PC-9 (cell line): ENCODE measurements at regions not wholly inside any gene's neighbourhood (a gene's known extent, or its start where the extent isn't known, plus 50 kb on each side); places are given as distances from the start of the nearest gene placed in this dataset.

Experiments used
- BruUV-seq: library from RNA; stranded (reverse); fragments of 400-500 nt; replicated peaks from 2 replicates; lab custom pipeline; 2021; lab: Mats Ljungman, UMichigan
- CTCF ChIA-PET: fragments of 300-600 bp; sonication (Branson Sonifier 250); formaldehyde crosslinking; loops from one replicate; lab custom pipeline; 2022; ENCODE audit warnings: antibody characterized with exemption; lab: Charles Lee
- POLR2A ChIA-PET: fragments of 300-600 bp; sonication (Branson Sonifier 250); formaldehyde crosslinking; loops from one replicate; lab custom pipeline; 2022; ENCODE audit warnings: antibody characterized with exemption; ENCODE audit not compliant: unreplicated experiment; lab: Charles Lee
- DNase-seq, 2 experiments: peaks; one replicate each; pipeline versions ENCODE4 v3.0.0 to v3.0.0-alpha.2; 2015 to 2022; ENCODE audit warnings: mixed read lengths in 1 of 2
- H2AFZ ChIP-seq: fragments of 200-600 bp; sonication (generic); 2 replicates; pipeline ENCODE4 v1.8.1; 2017; ENCODE audit warnings: antibody characterized with exemption
- H3F3A ChIP-seq: fragments of 200-600 bp; sonication (generic); 2 replicates; pipeline ENCODE4 v1.8.1; 2017; ENCODE audit warnings: antibody characterized with exemption, mild to moderate bottlenecking, low read depth; ENCODE audit not compliant: insufficient read depth
- H3K27ac ChIP-seq: fragments of 200-600 bp; sonication (generic); 2 replicates; pipeline ENCODE4 v1.6.1; 2016; ENCODE audit warnings: mixed run types
- H3K27me3 ChIP-seq: fragments of 200-600 bp; sonication (generic); 2 replicates; pipeline ENCODE4 v1.6.1; 2016; ENCODE audit warnings: low read depth, mixed run types; ENCODE audit not compliant: insufficient read depth
- H3K36me3 ChIP-seq: fragments of 200-600 bp; sonication (generic); 2 replicates; pipeline ENCODE4 v1.6.1; 2016; ENCODE audit warnings: low read depth, mixed run types
- H3K4me1 ChIP-seq: fragments of 200-600 bp; sonication (generic); replicated peaks from 2 replicates; pipeline ENCODE4 v1.6.1; 2016; ENCODE audit warnings: mixed run types; ENCODE audit not compliant: insufficient read depth
- H3K4me2 ChIP-seq: fragments of 200-600 bp; sonication (generic); 2 replicates; pipeline ENCODE4 v1.6.1; 2017; ENCODE audit warnings: mixed run types
- H3K4me3 ChIP-seq: fragments of 200-600 bp; sonication (generic); 2 replicates; pipeline ENCODE4 v1.6.1; 2016; ENCODE audit warnings: mixed run types
- H3K79me2 ChIP-seq: fragments of 200-600 bp; sonication (generic); 2 replicates; pipeline ENCODE4 v1.6.1; 2017; ENCODE audit warnings: low read depth, mixed run types
- H3K9me2 ChIP-seq: fragments of 200-600 bp; sonication (generic); 2 replicates; pipeline ENCODE4 v1.8.1; 2017; ENCODE audit warnings: mild to moderate bottlenecking; ENCODE audit not compliant: insufficient read depth
- H3K9me3 ChIP-seq: fragments of 200-600 bp; sonication (generic); 2 replicates; pipeline ENCODE4 v1.8.1; 2016; ENCODE audit warnings: low read depth; ENCODE audit not compliant: insufficient read depth
- H4K20me1 ChIP-seq: fragments of 200-600 bp; sonication (generic); 2 replicates; pipeline ENCODE4 v1.8.1; 2017; ENCODE audit not compliant: insufficient read depth
- CTCF ChIP-seq: fragments of 200-600 bp; sonication (generic); conservative IDR thresholded peaks from 2 replicates; pipeline ENCODE4 v1.6.1; 2017; ENCODE audit warnings: mixed run types, antibody characterized with exemption, mild to moderate bottlenecking, moderate library complexity
- EZH2 ChIP-seq: fragments of 200-600 bp; sonication (generic); IDR thresholded peaks from 2 replicates; pipeline ENCODE4 v1.8.0; 2017; ENCODE audit warnings: antibody characterized with exemption, low read depth
- intact Hi-C: fragments of 100-400 bp; cut with micrococcal nuclease; formaldehyde crosslinking; loops from one replicate; pipeline ENCODE4 v1.10.0; 2022; ENCODE audit not compliant: unreplicated experiment

GRCh38 chr18:39966275-39966674 is 1988.8 kb upstream of the PIK3C3 start:
- H4K20me1 ChIP-seq: no peaks in the 10 kb centered on the region
- no peak overlapping the region for H3K27ac ChIP-seq
- ChIA-PET CTCF (no interaction called here), POLR2A (no interaction called here)
- no peak overlapping the region for H3K4me2 ChIP-seq
- no peaks in the 10 kb centered on the region for H3K36me3 ChIP-seq
- TF ChIP-seq EZH2: no peak
- peak; percentile 45; the same call in 1 of the 2 replicates for TF ChIP-seq CTCF
- no peak for DNase-seq
- H3K9me3 ChIP-seq: no peaks in the 10 kb centered on the region
- no peaks in the 10 kb centered on the region for H3K27me3 ChIP-seq
- H3K79me2 ChIP-seq: no peaks in the 10 kb centered on the region
- H3K9me2 ChIP-seq: no peaks in the 10 kb centered on the region
- H3F3A ChIP-seq: no peaks in the 10 kb centered on the region
- no peak overlapping the region for H3K4me3 ChIP-seq
- no peak overlapping the region for H2AFZ ChIP-seq
- intact Hi-C loops: no loop called here
- BruUV-seq: no TSS peak
- H3K4me1 ChIP-seq: no peaks in the 10 kb centered on the region

DNA sequence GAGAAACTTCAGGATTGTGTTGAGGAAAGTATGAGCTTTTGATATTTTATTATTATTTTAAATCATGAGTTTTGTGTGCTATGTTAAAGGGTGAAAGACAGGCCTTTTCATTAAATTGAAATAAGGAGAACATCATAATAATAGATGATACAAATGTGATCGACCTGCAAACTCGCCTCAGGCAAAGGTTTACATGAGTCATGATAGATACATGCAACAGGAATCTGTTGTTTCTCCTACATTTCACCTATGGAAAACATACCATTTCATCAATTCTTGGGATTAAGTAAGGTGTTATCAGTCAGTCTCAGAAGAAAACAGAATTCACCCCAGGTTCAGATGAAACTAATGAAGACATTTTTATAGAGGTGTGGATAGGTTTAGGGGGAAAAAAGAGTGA is 1992.5 kb upstream of the PIK3C3 start:
- Histone ChIP-seq H3K27ac (no peak overlapping the region), H2AFZ (no peak overlapping the region)

DNA sequence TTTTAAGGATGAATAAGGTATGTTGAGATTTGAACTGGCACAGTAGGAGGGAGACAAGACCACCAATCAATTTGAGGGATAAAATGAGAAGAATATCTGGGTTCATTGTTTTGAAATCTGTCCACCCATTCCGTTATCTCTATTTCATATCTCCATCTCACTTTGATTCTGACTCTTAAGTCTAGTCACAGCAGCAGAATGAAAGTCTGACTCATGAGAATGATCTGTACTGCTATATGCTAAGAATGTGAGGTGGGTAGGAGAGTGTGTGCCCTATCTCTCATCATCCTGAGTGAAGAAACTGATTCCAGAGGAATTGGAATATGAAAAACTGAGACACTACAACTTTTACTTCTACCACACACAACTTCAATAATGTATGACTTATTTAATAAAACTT is 1994.5 kb upstream of the PIK3C3 start:
- Histone ChIP-seq H3F3A (no peaks in the 10 kb centered on the region), H3K79me2 (no peaks in the 10 kb centered on the region), H3K9me3 (no peaks in the 10 kb centered on the region), H3K27ac (no peak overlapping the region), H3K4me2 (no peak overlapping the region), H3K9me2 (no peaks in the 10 kb centered on the region), H3K27me3 (no peaks in the 10 kb centered on the region), H2AFZ (no peak overlapping the region), H3K36me3 (no peaks in the 10 kb centered on the region), H4K20me1 (no peaks in the 10 kb centered on the region), H3K4me1 (no peaks in the 10 kb centered on the region), H3K4me3 (no peak overlapping the region)
- POLR2A ChIA-PET: no interaction called here
- TF ChIP-seq CTCF (no peak), EZH2 (no peak)
- DNase-seq: no peak
- intact Hi-C loops: no loop called here
- no TSS peak for BruUV-seq
- CTCF ChIA-PET: no interaction called here

More for the DNA sequence above, 1992.5 kb upstream of the PIK3C3 start:
- TF ChIP-seq EZH2 (no peak), CTCF (no peak)
- Histone ChIP-seq H3K4me2 (no peak overlapping the region), H3K9me2 (no peaks in the 10 kb centered on the region), H3K4me1 (no peaks in the 10 kb centered on the region), H3K27me3 (no peaks in the 10 kb centered on the region), H3K79me2 (no peaks in the 10 kb centered on the region), H3F3A (no peaks in the 10 kb centered on the region), H3K9me3 (no peaks in the 10 kb centered on the region), H3K4me3 (no peak overlapping the region), H4K20me1 (no peaks in the 10 kb centered on the region), H3K36me3 (no peaks in the 10 kb centered on the region)
- peak in 1 of 2 experiments; percentile 36 for DNase-seq
- no TSS peak for BruUV-seq
- ChIA-PET CTCF (no interaction called here), POLR2A (no interaction called here)
- intact Hi-C loops: no loop called here
